ENCODE measurements at regions not wholly inside any gene's neighbourhood (a gene's known extent, or its start where the extent isn't known, plus 50 kb on each side); places are given as distances from the start of the nearest gene placed in this dataset.

GRCh38 chr4:104418286-104418685 is 76.4 kb downstream of the CXXC4 start:
- no peaks in the 10 kb centered on the region for H3K27me3 ChIP-seq (ENCODE audit: control insufficient read depth in 3 of 3, insufficient read depth in 3 of 3, low read length in 2 of 3)
- H3K4me1 ChIP-seq (ENCODE audit: control insufficient read depth in 5 of 5, insufficient read depth in 5 of 5, low read length in 5 of 5) = peaks cover 0 to 3% (median 0%) of the 10 kb centered on the region in 5 donors
- no peaks in the 10 kb centered on the region for H3K9me3 ChIP-seq (ENCODE audit: control insufficient read depth in 4 of 4, insufficient read depth in 3 of 4, low read length in 3 of 4)
- ATAC-seq (ENCODE audit: insufficient read depth, low FRiP score) = no peak
- H3K36me3 ChIP-seq (ENCODE audit: control insufficient read depth in 4 of 4, insufficient read depth in 4 of 4, low read length in 4 of 4) = no peaks in the 10 kb centered on the region
- 91 to 93% methylated on average over 2 of the region's 2 CpGs for WGBS, 2 donors
- no peak overlapping the region for H3K4me3 ChIP-seq
- TF ChIP-seq CTCF (IDR thresholded peaks at IDR 0.05; ENCODE audit: control extremely low read depth, extremely low read depth) = no peak
- no peak overlapping the region for H3K9ac ChIP-seq (ENCODE audit: insufficient read depth in 1 of 2, low read length in 2 of 2)
- DNase-seq = no peak
- no peak overlapping the region for H3K27ac ChIP-seq (ENCODE audit: low read depth in 1 of 2, low read length in 1 of 2)

GRCh38 chr4:104417357-104417882 is 77.3 kb downstream of the CXXC4 start:
- TF ChIP-seq CTCF (IDR thresholded peaks at IDR 0.05; ENCODE audit: control extremely low read depth, extremely low read depth) = no peak
- ATAC-seq (ENCODE audit: insufficient read depth, low FRiP score) = no peak

GRCh38 chr4:104416725-104417356 is 77.9 kb downstream of the CXXC4 start:
- Histone ChIP-seq H3K36me3 (ENCODE audit: control insufficient read depth in 4 of 4, insufficient read depth in 4 of 4, low read length in 4 of 4) (no peaks in the 10 kb centered on the region), H3K27me3 (ENCODE audit: control insufficient read depth in 3 of 3, insufficient read depth in 3 of 3, low read length in 2 of 3) (no peaks in the 10 kb centered on the region), H3K4me3 (no peak overlapping the region), H3K4me1 (ENCODE audit: control insufficient read depth in 5 of 5, insufficient read depth in 5 of 5, low read length in 5 of 5) (peaks cover 0 to 3% (median 0%) of the 10 kb centered on the region in 5 donors), H3K9me3 (ENCODE audit: control insufficient read depth in 4 of 4, insufficient read depth in 3 of 4, low read length in 3 of 4) (no peaks in the 10 kb centered on the region), H3K27ac (ENCODE audit: low read depth in 1 of 2, low read length in 1 of 2) (no peak overlapping the region), H3K9ac (ENCODE audit: insufficient read depth in 1 of 2, low read length in 2 of 2) (no peak overlapping the region)
- ATAC-seq (ENCODE audit: insufficient read depth, low FRiP score) (no peak), DNase-seq (no peak)
- no peak for TF ChIP-seq CTCF (IDR thresholded peaks at IDR 0.05; ENCODE audit: control extremely low read depth, extremely low read depth)

More at GRCh38 chr4:104417357-104417882, 77.3 kb downstream of the CXXC4 start:
- WGBS, 2 donors = 82 to 87% methylated on average over 3 of the region's 3 CpGs
- no peaks in the 10 kb centered on the region for H3K27me3 ChIP-seq (ENCODE audit: control insufficient read depth in 3 of 3, insufficient read depth in 3 of 3, low read length in 2 of 3)
- H3K4me1 ChIP-seq (ENCODE audit: control insufficient read depth in 5 of 5, insufficient read depth in 5 of 5, low read length in 5 of 5) = peaks cover 0 to 3% (median 0%) of the 10 kb centered on the region in 5 donors
- H3K4me3 ChIP-seq = no peak overlapping the region
- DNase-seq = no peak
- H3K9ac ChIP-seq (ENCODE audit: insufficient read depth in 1 of 2, low read length in 2 of 2) = no peak overlapping the region
- no peaks in the 10 kb centered on the region for H3K36me3 ChIP-seq (ENCODE audit: control insufficient read depth in 4 of 4, insufficient read depth in 4 of 4, low read length in 4 of 4)
- no peaks in the 10 kb centered on the region for H3K9me3 ChIP-seq (ENCODE audit: control insufficient read depth in 4 of 4, insufficient read depth in 3 of 4, low read length in 3 of 4)
- H3K27ac ChIP-seq (ENCODE audit: low read depth in 1 of 2, low read length in 1 of 2) = no peak overlapping the region

GRCh38 chr4:104413487-104413886 is 81.2 kb downstream of the CXXC4 start:
- no peak for ATAC-seq (ENCODE audit: insufficient read depth, low FRiP score)
- H3K9me3 ChIP-seq (ENCODE audit: control insufficient read depth in 4 of 4, insufficient read depth in 3 of 4, low read length in 3 of 4) = no peaks in the 10 kb centered on the region
- no peaks in the 10 kb centered on the region for H3K36me3 ChIP-seq (ENCODE audit: control insufficient read depth in 4 of 4, insufficient read depth in 4 of 4, low read length in 4 of 4)
- H3K27me3 ChIP-seq (ENCODE audit: control insufficient read depth in 3 of 3, insufficient read depth in 3 of 3, low read length in 2 of 3) = no peaks in the 10 kb centered on the region
- H3K9ac ChIP-seq (ENCODE audit: insufficient read depth in 1 of 2, low read length in 2 of 2) = no peak overlapping the region
- no peak overlapping the region for H3K27ac ChIP-seq (ENCODE audit: low read depth in 1 of 2, low read length in 1 of 2)
- no peak for DNase-seq
- H3K4me1 ChIP-seq (ENCODE audit: control insufficient read depth in 5 of 5, insufficient read depth in 5 of 5, low read length in 5 of 5) = no peaks in the 10 kb centered on the region
- no peak for TF ChIP-seq CTCF (IDR thresholded peaks at IDR 0.05; ENCODE audit: control extremely low read depth, extremely low read depth)
- no peak overlapping the region for H3K4me3 ChIP-seq
